SK-MEL-5 (cell line): ENCODE measurements at regions not wholly inside any gene's neighbourhood (a gene's known extent, or its start where the extent isn't known, plus 50 kb on each side); places are given as distances from the start of the nearest gene placed in this dataset.

Experiments
- DNase-seq: peaks from one replicate; pipeline ENCODE4 v3.0.0-alpha.2; 2016; ENCODE audit warnings: low read depth, low spot score
- in situ Hi-C: cut with HindIII; loops from 2 replicates; pipeline ENCODE4 v1.10.0; 2016; ENCODE audit warnings: low sequenced_read_pairs, high pct_unique_total_duplicates, low pct_unique_long_range_greater_than_20kb

DNA sequence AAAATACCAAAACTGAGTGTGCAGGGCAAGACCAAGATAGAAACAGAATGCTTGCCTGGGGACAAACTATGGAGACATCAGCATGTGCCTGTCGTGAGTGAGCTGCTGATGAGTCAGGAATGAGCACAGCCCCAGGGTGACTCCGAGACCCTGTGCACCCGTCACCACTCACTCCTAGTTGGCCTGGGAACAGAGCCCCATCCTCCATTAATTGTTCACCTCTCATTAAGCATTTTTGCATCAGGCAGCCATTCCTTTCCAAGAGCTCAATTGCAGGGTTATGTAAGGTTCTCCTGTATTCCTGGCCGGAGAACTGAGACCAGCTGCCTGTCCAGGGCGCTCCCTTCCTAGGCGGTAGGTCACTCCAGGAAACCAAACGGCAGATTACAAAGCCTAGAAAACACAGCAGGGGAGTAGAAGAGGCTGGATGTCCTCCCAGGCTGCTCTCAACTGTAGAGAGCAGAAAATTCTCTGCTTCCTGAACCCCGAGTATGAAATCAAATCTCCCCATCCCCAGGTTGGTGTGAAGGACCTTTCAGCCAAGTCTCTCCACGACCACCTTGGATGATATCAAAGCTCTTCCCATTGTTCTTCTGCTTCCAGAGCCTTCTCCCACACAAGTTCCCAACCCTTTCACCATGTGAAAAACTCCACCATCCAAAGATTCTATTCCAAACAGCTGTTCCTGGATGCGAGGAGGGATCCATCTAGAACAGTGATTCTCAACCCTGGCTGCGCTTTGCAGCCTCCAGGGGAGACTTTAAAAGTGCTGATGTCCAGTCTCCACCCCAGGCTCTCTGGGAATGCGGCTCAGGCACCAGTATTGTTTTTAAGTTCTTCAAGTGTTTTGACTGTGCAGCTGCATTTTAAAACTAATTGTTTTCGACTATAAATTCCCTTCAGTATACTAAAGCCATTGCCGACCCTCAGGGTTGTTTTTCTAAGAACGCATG lies 532.6 kb upstream of the JARID2 start:
- in situ Hi-C loops, result no loop called here
- DNase-seq, result peak; percentile 35

DNA sequence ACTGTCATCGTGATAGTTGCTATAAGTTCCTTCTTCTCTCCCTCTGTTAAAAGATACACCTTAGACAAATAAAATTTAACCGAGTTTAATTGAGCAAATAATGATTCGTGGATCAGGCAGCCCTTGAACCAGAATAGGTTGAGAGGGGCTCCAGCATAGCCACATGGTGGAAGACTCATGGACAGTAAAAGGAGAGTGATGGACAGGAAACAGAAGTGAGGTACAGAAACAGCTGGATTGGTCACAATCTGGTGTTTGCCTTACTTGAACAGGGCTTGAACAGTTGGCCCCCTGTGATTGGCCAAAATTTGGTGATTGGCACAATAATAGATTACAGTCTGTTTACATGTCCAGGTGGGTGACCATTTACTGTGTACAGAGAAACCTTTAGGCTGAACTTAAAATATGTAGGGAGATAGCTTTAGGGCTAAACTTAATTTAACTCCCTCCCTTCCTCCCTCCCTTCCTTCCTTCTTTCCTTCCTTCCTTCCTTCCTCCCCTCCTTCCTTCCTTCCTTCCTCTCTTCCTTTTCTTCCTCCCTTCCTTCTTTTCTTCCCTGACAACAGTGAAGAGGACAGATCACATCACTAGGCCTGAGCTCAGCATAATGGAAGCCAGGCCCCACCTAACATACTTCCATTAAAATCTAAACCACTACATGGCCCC lies 531.8 kb upstream of the JARID2 start:
- no peak for DNase-seq
- in situ Hi-C loops, result no loop called here

DNA sequence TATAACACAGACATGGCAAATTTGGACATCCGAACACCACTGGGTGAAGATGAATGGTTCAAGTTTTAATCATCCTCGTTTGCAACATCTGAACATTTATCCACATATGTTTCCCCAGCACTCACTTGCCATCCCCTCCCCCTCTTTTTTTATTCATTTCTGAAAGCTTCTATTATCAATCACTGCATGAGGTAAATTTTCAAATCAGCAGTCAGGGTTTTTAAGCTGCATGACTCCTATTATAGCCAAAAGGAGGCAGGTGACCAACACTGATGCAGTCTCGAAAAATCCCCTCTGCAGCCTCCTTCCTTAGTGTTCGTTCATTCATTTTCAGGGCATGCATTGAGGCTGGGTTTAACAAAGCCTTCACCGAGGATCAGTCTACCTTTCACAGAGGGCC lies 530.8 kb upstream of the JARID2 start:
- in situ Hi-C loops, result no loop called here
- no peak for DNase-seq

DNA sequence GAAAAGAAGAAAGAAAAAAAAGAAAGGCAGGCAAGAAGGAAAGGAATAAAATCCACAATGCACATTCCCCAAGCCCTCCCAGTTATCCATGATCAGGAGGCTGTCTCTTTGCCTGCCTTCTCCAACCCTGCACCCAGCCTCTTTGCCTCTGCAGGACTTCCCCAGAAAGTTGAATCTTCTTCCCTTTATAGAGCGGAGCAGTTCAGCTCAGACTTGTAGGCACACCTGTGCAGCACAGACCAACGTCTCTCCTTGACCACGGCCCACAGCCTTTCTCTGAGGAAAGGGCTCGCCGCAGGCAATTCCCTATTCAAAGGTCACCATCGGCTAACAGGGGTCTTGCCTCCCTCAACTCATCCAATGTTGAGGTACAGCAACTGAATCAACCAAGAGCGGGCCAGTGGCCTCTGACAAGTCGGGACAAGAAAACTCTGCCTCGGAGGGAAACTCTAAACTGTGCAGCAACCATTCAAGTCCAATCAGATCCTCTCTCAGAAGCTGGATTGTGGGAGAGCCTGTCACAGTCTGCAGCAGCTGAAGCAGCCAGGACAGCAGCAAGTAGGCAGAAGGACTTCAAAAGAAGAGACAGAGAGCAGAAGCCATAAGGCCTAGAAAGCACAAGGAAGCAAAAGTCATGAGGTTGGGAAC lies 529.2 kb upstream of the JARID2 start:
- DNase-seq, result no peak
- in situ Hi-C loops, result no loop called here

DNA sequence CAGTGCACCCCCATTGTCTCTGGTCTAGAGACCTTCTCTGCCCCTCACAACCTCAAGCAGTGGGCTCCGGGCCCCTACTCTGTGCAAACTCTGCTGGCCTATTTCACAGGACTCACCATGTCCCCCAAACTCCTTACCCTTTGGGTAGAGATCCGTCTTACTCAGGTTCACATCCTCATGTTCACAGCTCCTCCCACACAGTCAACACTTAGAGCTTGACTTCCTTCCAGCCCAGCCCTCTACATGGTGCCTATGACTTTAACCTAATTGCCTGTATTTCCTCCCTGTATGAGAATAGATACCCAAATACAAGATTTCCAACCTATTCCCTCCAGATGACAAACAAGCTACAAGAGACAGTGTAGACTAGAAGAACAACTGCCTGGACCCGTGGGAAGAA lies 528.6 kb upstream of the JARID2 start:
- DNase-seq, result no peak

DNA sequence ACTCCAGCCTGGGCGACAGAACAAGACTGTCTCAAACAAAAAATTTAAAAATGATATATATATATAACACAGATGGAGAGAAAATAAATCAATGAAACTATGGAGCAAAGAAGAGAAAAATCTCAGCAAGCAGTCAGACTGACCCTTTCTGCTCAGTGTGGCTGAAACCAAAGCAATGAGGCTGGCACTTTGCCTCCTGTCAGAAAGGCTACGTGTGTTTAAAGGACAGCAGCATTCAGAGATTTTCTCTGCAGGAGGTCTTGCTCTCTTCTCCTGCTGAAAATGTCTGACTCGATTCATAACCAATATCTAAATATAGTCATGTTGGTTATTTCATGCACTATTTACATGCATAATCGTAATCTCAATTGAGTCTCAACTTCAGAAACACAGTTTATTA lies 527.0 kb upstream of the JARID2 start:
- DNase-seq, result no peak
- in situ Hi-C loops, result no loop called here

More for the DNA sequence above, 528.6 kb upstream of the JARID2 start:
- in situ Hi-C loops, result no loop called here

DNA sequence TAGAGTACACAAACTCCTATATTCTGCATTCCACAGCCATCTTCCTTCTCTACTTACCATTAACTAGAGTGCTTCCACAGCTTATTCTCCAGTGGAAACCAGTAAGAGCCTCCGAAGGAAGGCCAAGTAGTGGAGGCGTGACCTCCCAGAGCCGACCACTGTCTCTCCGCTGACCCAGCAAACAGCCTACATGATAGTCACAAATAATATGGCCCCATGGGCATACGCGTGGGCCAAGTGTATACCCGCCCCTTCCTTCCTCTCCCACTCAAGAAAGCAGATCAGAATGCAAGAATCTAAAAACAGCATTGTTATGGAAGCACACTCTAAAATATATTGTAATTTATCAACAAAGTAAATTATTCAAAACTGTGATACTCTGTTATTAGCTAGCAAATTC lies 526.6 kb upstream of the JARID2 start:
- in situ Hi-C loops, result no loop called here
- no peak for DNase-seq

DNA sequence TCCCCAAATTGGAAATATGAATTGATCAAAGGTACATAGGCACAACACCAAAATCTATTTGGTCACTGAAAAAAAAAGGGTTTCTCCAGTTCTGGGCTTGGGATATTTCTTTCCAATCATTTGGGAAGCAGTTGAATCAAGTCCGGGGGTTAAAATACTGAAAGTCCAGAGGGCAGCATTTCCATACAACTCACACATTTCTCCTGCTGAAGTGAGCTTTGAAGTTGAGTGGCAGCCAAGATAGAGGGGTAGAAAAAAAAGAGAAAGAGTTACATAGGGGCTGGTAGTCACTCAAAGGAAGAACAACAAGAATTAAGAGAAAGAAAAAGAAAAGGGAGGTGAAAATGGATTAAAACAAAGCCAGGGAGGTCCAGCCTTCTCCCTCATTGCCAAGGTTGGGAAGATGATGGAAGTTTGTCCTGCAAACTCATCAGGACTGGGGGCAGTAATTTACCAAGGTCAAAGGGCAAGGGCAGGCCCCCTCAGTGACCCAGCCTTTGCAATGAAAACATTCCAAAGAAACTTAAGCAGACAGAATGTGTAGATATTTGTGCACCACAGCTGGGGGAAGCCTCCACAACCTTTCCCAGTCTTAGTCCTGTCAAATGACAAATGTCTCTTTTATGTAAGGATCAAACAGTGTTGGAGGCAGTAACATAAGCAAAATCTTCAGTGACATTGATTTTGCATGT lies 525.3 kb upstream of the JARID2 start:
- DNase-seq, result peak; percentile 36
- in situ Hi-C loops, result no loop called here

DNA sequence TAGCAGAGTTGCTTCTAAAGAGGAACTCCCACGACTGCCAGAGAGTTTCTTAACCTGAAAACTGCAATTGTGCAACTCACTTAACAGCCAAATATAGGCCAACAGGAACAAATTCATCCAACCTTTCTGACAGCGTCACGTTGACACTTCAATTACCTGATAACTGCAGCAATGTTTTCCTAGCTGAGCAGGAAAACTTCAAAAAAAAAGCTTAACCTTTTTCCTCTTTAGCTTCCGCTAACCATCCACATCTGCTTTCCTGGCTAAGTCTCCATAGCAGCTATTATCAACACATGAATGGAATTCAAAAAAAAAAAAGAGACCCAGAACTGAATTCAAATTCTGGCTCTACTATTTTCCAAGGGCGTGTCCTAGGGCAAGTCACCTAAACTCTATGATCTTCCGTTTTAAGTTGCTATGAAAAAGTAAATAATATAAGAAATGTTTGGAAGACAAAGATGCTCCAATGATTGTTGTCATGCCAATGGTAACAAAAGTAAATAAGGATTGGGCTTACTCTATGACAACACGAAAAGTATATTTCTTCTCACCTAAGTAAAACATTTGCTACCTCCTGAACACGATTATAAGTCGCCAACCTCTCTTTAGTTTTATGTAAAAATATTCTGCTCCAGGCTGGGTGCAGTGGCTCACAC lies 524.6 kb upstream of the JARID2 start:
- DNase-seq, result no peak
- in situ Hi-C loops, result no loop called here

DNA sequence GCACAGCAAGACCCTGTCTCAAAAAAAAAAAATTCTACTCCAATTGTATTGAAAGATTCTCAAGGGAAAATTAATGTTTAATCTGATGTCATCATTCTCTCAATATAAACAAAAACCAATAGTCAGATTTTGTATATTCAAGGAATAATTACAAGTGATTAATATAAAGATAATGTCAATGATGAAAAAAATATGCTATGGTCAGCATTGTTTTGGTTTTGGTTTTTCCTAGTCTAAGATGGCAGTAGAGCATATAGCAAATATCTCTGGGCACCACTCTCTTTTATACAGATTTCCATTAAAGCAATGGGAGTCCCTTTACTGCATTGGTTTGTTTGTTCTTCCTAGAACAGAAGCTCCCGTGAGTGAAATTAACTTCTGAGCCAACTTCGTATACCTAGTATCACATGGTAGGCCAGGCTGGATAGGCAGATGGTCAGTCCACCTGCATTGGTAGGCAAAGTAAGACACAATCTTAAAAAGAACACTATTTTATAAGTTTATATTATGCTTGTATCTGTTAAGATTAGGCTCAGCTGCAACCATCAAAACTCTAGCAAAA lies 523.8 kb upstream of the JARID2 start:
- in situ Hi-C loops, result no loop called here
- DNase-seq, result no peak

DNA sequence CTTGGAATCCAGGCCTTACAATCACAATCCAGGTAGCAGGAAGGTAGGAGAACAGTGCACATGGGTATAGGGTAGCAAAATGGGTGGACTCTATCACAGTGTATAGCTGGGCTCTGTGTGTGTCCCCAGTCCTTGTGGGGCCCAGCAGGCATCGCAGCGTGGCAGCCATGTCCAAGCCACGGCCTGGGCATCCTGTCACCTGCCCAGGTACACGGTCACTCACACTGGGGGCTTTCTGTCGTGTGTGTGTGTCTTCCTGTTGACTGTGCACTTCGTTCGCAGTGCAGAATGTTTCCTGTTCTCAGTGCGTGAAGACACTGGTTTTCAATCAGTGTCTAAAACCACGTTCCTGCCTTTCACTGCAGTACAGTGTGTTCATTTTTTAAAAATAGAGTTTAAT lies 523.2 kb upstream of the JARID2 start:
- in situ Hi-C loops, result no loop called here
- DNase-seq, result no peak

DNA sequence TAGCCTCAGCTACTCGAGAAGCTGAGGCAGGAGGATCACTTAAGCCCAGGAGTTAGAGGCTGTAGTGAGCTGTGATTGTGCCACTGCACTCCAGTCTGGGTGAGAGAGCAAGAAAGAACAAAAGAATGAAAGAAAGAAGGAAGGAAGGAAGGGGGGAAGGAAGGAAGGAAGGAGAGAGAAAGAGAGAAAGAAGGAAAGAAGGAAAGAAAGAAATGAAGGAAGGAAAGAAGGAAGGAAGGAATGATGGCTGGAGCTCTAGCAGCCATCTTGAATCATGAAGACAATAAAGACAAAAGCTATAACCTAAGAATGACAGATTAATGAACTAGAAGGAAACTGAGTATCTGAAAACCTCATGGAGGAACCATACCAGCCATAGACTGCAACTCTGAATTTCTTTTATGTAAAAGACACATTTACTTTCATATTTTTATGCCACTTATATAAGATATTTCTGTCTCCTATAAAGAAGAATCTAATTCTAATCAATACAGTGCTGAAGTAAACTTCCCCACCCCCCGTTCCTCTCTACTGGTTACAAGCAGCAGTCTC lies 522.3 kb upstream of the JARID2 start:
- in situ Hi-C loops, result no loop called here
- no peak for DNase-seq

DNA sequence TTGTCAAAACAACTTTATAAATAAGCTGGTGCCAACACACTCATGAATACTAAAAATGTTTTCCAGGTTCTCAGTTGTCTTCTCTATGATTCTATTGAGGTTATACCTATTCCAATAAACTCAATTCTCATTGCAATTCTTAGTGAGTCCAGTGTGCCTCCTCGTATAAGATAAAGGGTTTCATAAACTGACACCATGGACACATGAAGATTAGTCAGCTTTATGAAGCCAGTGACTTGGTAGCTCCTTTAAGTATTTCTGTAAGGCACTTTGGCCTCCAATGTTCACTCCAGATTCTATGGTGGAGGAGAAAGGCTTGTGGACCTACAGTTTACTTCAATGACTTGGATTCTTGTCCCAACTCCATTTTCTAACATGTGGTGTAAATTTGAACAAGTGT lies 521.3 kb upstream of the JARID2 start:
- in situ Hi-C loops, result no loop called here
- no peak for DNase-seq

DNA sequence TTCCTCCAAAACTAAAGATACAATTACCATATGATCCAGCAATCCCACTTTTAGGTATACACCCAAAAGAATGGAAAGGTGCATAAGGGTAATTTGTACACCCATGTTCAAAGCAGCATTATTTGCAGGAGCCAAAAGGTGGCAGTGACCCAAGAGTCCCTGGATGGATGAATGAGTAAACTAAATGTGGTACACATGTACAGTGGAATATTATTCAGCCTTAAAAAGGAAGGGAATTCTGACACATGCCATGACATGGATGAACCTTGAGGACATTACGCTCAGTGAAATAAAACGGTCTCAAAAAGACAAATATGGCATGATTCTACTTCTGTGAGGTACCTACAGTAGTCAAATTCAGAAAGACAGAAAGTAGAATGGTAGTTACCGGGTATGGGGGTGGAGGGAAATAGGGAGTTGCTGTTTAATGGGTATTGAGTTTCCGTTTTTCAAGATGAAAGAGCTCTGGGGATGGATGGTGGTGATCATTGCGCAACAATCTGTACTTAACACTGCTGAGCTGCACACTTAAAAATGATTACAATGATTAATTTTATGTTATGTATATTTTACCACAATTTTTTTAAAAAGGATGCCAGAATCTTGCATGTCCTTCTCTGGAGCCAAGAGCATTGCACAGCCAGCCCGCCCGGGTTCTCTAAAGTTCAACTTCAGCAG lies 518.9 kb upstream of the JARID2 start:
- no peak for DNase-seq
- in situ Hi-C loops, result no loop called here

DNA sequence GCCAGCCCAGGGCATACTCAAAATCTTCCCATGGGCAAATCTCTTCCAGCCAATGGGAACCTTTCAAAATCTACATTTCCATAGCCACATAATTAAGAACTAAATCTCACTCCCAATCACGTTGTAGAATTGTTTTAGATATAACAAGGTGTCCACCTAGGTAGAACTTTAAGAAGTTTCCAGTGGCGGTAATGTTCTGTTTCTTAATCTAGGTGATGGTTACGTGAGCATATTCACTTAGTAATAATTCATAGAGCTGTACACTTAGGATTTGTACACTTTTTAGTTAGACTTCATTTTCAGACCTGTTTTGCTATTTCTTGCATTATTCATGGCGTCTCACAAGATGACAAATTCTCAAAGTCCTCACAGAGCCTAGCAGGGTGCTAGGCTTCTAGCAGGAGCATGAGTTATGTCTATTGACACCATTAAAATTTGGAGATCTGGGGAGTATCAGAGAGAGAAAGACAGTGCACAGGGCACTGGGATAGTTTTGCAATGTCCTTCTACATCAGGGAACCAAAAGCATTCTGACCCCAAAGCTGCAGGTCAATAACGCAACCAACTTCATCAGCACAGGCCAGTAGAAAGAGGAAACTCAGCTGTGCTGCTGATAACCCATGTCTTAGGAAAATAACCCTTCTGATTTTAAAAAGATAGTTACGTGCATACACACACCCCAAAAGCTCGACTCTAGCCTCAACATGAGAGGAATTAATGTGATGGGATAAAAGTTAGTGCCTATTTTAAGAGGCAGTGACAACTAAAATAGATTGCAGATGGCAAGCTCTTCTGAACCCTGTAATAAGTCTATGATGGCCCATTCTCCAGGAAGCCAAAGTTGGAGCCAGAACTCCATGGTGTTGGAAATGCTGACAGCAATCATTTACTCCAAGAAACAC lies 518.1 kb upstream of the JARID2 start:
- in situ Hi-C loops, result no loop called here
- no peak for DNase-seq
